Upper lobe of left lung (tissue), 6 donors: ENCODE measurements at regions not wholly inside any gene's neighbourhood (a gene's known extent, or its start where the extent isn't known, plus 50 kb on each side); places are given as distances from the start of the nearest gene placed in this dataset.

Experiments
- ATAC-seq, 2 donors: fragments of 200-7000 bp; cut with Tn5 transposase; one replicate each; pipeline ENCODE4 v1.9.1; 2022; ENCODE audit warnings: mild to moderate bottlenecking in 2 of 2, moderate library complexity in 2 of 2; ENCODE audit not compliant: low FRiP score in 2 of 2
- DNase-seq, 2 donors: peaks; one replicate each; pipeline ENCODE4 v3.0.0-alpha.2; 2019 to 2020
- H3K27ac ChIP-seq, 4 donors: fragments of 200-600 bp; sonication (generic); one replicate each; pipeline ENCODE4 v1.5.1; 2016 to 2019
- H3K27me3 ChIP-seq, 4 donors: fragments of 200-600 bp; sonication (generic); one replicate each; pipeline ENCODE4 v1.5.1; 2017 to 2019
- H3K36me3 ChIP-seq, 4 donors: fragments of 200-600 bp; sonication (generic); one replicate each; pipeline ENCODE4 v1.5.1; 2016 to 2019
- H3K4me1 ChIP-seq, 4 donors: fragments of 200-600 bp; sonication (generic); one replicate each; pipeline ENCODE4 v1.5.1; 2018 to 2019
- H3K4me3 ChIP-seq, 4 donors: fragments of 200-600 bp; sonication (generic); one replicate each; pipeline ENCODE4 v1.5.1; 2017 to 2019; ENCODE audit warnings: mild to moderate bottlenecking in 2 of 4, moderate library complexity in 1 of 4
- H3K9me3 ChIP-seq, 4 donors: fragments of 200-600 bp; sonication (generic); one replicate each; pipeline ENCODE4 v1.5.1; 2018 to 2019
- EP300 ChIP-seq, 4 donors: sonication (generic); formaldehyde crosslinking; IDR thresholded peaks; one replicate each; pipeline ENCODE4 v1.5.1; 2017; ENCODE audit warnings: antibody characterized with exemption in 4 of 4, control low read depth in 2 of 4
- POLR2A ChIP-seq, 4 donors: fragments of 450-650 bp; IDR thresholded peaks; one replicate each; pipeline ENCODE4 v1.5.1; 2016 to 2017; ENCODE audit warnings: antibody characterized with exemption in 4 of 4, mild to moderate bottlenecking in 2 of 4
- POLR2AphosphoS5 ChIP-seq, 2 donors: sonication (generic); formaldehyde crosslinking; IDR thresholded peaks; one replicate each; pipeline ENCODE4 v1.5.1; 2017; ENCODE audit warnings: antibody characterized with exemption in 2 of 2
- WGBS, 2 donors: methylation state at CpG; one replicate each; pipeline ENCODE4 v1.1.5; 2017 to 2018; 5-methylcytosine and 5-hydroxymethylcytosine counted together
- TF ChIP-seq, protein P1 (sequence below), 6 experiments: fragments of 450-650 bp in 4 of 6; fragments of 200-600 bp in 2 of 6; sonication (generic) in 2 of 6; IDR thresholded peaks; one replicate each; pipeline ENCODE4 v1.5.1; 2016 to 2019; ENCODE audit warnings: antibody characterized with exemption in 6 of 6
- donor health status: DM: no; HTN: no; CAD: no; lungs with moderate emphysema.
- donor health status: DM: no; HTN: yes; CAD: no; lungs with severe emphysema.

DNA sequence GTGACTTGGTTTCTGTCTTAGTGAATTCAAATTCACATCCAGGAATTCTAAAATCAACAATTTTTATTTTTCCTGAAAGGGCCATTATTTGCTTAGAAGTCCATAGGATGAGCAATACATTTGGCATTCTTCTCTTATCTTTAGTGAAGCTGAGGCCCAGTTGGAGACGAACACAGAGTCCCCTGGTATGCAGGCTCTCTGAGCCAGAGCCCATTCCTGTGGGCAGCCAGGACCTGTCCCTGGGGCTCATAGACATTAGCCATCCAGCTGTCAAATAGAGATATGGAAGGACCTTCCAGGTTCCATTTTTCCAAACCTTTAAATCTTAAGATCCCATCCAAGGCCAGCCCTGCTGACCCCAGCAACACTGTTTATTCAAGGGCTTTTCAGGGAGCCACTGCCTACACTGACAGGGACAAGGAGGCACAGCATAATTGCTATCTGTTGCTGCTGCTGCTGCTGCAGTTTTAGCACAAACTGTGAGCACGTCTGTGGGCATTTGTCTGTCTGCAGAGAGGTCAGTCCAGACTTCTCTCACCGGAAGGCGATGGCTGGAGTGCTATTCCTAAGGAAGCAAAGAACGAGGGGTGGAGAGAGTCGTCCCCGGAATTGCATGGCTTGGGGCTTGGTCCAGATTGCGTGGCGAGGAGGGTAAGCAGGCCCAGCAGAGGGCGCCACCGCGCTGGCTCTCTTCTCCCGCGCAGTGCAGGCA is 639.0 kb downstream of the CCDC171 start:
- H3K36me3 ChIP-seq: no peaks in the 10 kb centered on the region
- peaks cover 0 to 8% (median 1%) of the 10 kb centered on the region in 4 donors for H3K4me1 ChIP-seq
- H3K27ac ChIP-seq: no peak overlapping the region
- TF ChIP-seq, protein P1, sequence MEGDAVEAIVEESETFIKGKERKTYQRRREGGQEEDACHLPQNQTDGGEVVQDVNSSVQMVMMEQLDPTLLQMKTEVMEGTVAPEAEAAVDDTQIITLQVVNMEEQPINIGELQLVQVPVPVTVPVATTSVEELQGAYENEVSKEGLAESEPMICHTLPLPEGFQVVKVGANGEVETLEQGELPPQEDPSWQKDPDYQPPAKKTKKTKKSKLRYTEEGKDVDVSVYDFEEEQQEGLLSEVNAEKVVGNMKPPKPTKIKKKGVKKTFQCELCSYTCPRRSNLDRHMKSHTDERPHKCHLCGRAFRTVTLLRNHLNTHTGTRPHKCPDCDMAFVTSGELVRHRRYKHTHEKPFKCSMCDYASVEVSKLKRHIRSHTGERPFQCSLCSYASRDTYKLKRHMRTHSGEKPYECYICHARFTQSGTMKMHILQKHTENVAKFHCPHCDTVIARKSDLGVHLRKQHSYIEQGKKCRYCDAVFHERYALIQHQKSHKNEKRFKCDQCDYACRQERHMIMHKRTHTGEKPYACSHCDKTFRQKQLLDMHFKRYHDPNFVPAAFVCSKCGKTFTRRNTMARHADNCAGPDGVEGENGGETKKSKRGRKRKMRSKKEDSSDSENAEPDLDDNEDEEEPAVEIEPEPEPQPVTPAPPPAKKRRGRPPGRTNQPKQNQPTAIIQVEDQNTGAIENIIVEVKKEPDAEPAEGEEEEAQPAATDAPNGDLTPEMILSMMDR (IDR thresholded peaks at IDR 0.05): peak; percentile 54 to 81 (median 70)
- TF ChIP-seq EP300 (IDR thresholded peaks at IDR 0.05) (no peak), POLR2AphosphoS5 (IDR thresholded peaks at IDR 0.05) (no peak), POLR2A (IDR thresholded peaks at IDR 0.05) (no peak)
- ATAC-seq (peak; percentile 87 to 95), DNase-seq (peak; percentile 59 to 93)
- H3K9me3 ChIP-seq: peaks cover 0 to 3% (median 0%) of the 10 kb centered on the region in 4 donors
- H3K4me3 ChIP-seq: no peak overlapping the region
- 4% methylated on average over 14 of the region's 14 CpGs for WGBS, 2 donors
- H3K27me3 ChIP-seq: no peaks in the 10 kb centered on the region

DNA sequence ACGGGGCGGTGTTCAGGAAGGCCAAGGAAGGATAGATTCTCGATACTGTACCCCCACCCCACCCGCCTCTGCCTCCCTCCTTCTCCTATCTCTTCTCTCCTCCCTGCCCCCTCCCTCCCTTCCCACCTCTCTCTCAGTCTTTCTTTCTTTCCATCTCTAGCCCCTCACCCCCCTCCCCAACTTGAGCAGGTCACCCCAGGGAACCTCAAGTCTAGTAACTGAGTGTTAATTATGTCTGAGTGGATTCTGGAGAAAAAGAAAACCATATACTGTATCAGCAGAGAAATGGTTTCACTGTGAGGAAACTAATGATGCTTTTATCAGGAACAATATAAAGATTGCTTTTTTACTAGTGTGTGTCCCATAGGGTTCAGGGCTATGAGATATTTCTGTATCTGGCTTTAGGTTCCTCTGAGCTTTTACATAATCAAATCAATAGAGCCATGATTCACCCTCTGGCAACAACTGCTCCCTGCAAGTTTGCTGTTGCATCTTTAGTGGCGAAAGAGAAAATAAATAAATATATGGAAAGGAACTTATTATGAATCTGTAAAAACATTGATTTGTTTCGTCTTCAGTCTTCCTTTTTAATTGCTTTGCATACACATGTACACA is 639.7 kb downstream of the CCDC171 start:
- no peak for DNase-seq
- Histone ChIP-seq H3K4me1 (peaks cover 0 to 8% (median 1%) of the 10 kb centered on the region in 4 donors), H3K36me3 (no peaks in the 10 kb centered on the region), H3K9me3 (peaks cover 0 to 3% (median 0%) of the 10 kb centered on the region in 4 donors), H3K27me3 (no peaks in the 10 kb centered on the region), H3K27ac (no peak overlapping the region), H3K4me3 (no peak overlapping the region)
- 31 to 41% methylated on average over 6 of the region's 6 CpGs for WGBS, 2 donors
- peak in 1 of 2 donors; percentile 23 for ATAC-seq
- TF ChIP-seq POLR2AphosphoS5 (IDR thresholded peaks at IDR 0.05) (no peak), EP300 (IDR thresholded peaks at IDR 0.05) (no peak)
- TF ChIP-seq, protein P1 (IDR thresholded peaks at IDR 0.05): peak in 1 of 6 experiments; percentile 4

DNA sequence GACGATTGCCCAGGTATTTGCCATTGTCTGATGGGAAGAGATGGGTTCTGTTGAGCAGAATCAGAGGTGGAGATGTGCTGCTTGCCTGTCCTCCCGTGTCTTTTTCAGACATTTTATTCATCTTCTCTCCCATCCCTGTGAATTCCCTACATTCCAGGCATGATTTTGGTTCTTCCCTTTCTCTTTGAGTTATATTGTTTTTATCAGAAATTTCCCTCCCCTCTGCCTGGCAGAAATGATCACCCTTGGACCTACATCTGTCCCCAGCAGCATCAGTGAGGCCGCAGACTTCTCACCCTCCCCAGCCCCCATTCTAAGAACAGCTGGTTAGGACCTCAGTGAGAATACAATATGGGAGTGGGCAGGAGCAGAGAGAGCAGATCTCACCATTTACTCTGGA is 640.2 kb downstream of the CCDC171 start:
- Histone ChIP-seq H3K4me3 (no peak overlapping the region), H3K4me1 (peaks cover 0 to 8% (median 1%) of the 10 kb centered on the region in 4 donors), H3K9me3 (peaks cover 0 to 3% (median 0%) of the 10 kb centered on the region in 4 donors), H3K27ac (no peak overlapping the region), H3K27me3 (no peaks in the 10 kb centered on the region), H3K36me3 (no peaks in the 10 kb centered on the region)
- 82 to 84% methylated on average over 3 of the region's 3 CpGs for WGBS, 2 donors
- ATAC-seq (no peak), DNase-seq (no peak)
- TF ChIP-seq POLR2A (IDR thresholded peaks at IDR 0.05): no peak
- TF ChIP-seq, protein P1 (IDR thresholded peaks at IDR 0.05): no peak
- no peak for TF ChIP-seq EP300 (IDR thresholded peaks at IDR 0.05)

DNA sequence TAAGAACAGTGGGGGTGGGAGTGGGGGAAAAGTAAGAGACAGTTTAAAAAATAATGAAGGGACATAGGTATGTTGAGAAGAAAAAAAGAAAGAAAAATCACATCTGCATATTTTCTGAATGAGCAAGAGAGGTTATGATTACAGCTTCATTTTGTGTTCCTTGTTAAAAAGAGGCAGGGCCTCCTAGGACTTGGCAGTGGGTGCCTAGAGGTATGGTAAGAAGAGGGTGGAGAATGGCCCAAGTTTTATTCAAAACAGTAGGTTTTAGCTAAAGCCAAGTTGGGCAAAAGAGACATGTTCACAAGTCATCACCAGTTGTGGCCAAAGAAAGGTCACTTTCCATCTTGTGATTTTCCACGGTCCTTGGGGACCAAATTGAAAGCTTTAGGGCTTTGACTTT is 643.4 kb downstream of the CCDC171 start:
- Histone ChIP-seq H3K27ac (no peak overlapping the region), H3K4me1 (peaks cover 0 to 8% (median 1%) of the 10 kb centered on the region in 4 donors), H3K4me3 (no peak overlapping the region), H3K27me3 (no peaks in the 10 kb centered on the region), H3K36me3 (no peaks in the 10 kb centered on the region), H3K9me3 (no peaks in the 10 kb centered on the region)
- no peak for TF ChIP-seq POLR2AphosphoS5 (IDR thresholded peaks at IDR 0.05)
- TF ChIP-seq EP300 (IDR thresholded peaks at IDR 0.05): no peak
- no peak for TF ChIP-seq POLR2A (IDR thresholded peaks at IDR 0.05)
- TF ChIP-seq, protein P1 (IDR thresholded peaks at IDR 0.05): no peak
- 67 to 77% methylated on average over 1 of the region's 1 CpG for WGBS, 2 donors
- ATAC-seq: no peak
- no peak for DNase-seq
